ENCODE measurements at regions not wholly inside any gene's neighbourhood (a gene's known extent, or its start where the extent isn't known, plus 50 kb on each side); places are given as distances from the start of the nearest gene placed in this dataset.

DNA sequence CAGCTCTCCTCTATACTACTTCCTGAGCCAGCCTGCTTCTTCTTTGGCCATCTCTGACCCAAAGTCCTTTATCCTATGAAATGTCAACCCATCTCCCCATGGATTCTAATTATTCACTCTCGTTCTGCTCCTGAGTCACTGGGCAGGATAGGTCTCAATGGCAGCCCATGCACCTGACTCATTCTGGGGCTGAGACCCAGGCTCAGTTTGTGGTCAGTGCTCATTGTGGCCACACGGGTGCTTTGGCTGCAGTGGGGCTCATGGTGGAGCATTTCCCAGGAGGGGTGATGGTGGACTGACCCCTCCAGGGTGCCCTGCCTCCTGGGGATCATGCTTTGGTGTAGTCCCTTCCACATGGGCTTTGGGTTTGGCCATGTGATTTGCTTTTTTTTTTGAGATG, 154.8 kb upstream of the WSCD1 start:
- TF ChIP-seq, protein P1, sequence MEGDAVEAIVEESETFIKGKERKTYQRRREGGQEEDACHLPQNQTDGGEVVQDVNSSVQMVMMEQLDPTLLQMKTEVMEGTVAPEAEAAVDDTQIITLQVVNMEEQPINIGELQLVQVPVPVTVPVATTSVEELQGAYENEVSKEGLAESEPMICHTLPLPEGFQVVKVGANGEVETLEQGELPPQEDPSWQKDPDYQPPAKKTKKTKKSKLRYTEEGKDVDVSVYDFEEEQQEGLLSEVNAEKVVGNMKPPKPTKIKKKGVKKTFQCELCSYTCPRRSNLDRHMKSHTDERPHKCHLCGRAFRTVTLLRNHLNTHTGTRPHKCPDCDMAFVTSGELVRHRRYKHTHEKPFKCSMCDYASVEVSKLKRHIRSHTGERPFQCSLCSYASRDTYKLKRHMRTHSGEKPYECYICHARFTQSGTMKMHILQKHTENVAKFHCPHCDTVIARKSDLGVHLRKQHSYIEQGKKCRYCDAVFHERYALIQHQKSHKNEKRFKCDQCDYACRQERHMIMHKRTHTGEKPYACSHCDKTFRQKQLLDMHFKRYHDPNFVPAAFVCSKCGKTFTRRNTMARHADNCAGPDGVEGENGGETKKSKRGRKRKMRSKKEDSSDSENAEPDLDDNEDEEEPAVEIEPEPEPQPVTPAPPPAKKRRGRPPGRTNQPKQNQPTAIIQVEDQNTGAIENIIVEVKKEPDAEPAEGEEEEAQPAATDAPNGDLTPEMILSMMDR (IDR thresholded peaks at IDR 0.05): no peak
- no peak for TF ChIP-seq POLR2A (IDR thresholded peaks at IDR 0.05)
- TF ChIP-seq EP300 (IDR thresholded peaks at IDR 0.05): no peak

Measured in tibial nerve (tissue), 4 donors.